Sigmoid colon (tissue), 6 donors: ENCODE measurements at regions not wholly inside any gene's neighbourhood (a gene's known extent, or its start where the extent isn't known, plus 50 kb on each side); places are given as distances from the start of the nearest gene placed in this dataset.

Source experiments
- DNase-seq: peaks from one replicate; pipeline ENCODE4 v3.0.0-alpha.2; 2019
- H3K27ac ChIP-seq, 4 donors: fragments of 200-600 bp; sonication (generic); one replicate each; pipeline ENCODE4 v1.5.1; 2016 to 2019; ENCODE audit warnings: mild to moderate bottlenecking in 1 of 4
- H3K27me3 ChIP-seq, 3 donors: fragments of 200-600 bp; sonication (generic); one replicate each; pipeline ENCODE4 v1.5.1; 2019; ENCODE audit warnings: mild to moderate bottlenecking in 1 of 3
- H3K36me3 ChIP-seq, 4 donors: fragments of 200-600 bp; sonication (generic); one replicate each; pipeline ENCODE4 v1.5.1; 2016 to 2019
- H3K4me1 ChIP-seq, 4 donors: fragments of 200-600 bp; sonication (generic); one replicate each; pipeline ENCODE4 v1.5.1; 2017 to 2019
- H3K4me3 ChIP-seq, 4 donors: fragments of 200-600 bp; sonication (generic); one replicate each; pipeline ENCODE4 v1.5.1; 2017 to 2019; ENCODE audit warnings: mild to moderate bottlenecking in 2 of 4, moderate library complexity in 1 of 4
- H3K9me3 ChIP-seq, 4 donors: fragments of 200-600 bp in 3 of 4; sonication (generic) in 3 of 4; one replicate each; pipeline versions ENCODE4 v1.5.1 to v1.6.1; 2013 to 2019
- EP300 ChIP-seq, 4 donors: sonication (generic); formaldehyde crosslinking; IDR thresholded peaks; one replicate each; pipeline ENCODE4 v1.6.1; 2017; ENCODE audit warnings: antibody characterized with exemption in 4 of 4
- POLR2A ChIP-seq, 2 donors: fragments of 450-650 bp; IDR thresholded peaks; one replicate each; pipeline ENCODE4 v1.6.1; 2016; ENCODE audit warnings: antibody characterized with exemption in 2 of 2, mild to moderate bottlenecking in 2 of 2, moderate library complexity in 2 of 2
- POLR2AphosphoS5 ChIP-seq, 4 donors: sonication (generic); formaldehyde crosslinking; IDR thresholded peaks; one replicate each; pipeline ENCODE4 v1.6.1; 2017; ENCODE audit warnings: antibody characterized with exemption in 4 of 4
- whole genome bisulfite sequencing, 2 donors: extraction: QIAGEN DNeasy Blood & Tissue Kit; methylation state at CpG; one replicate each; pipeline ENCODE4 v1.1.7; 2013; 5-methylcytosine and 5-hydroxymethylcytosine counted together
- intact Hi-C: fragments of 100-400 bp; cut with DNase I; formaldehyde crosslinking; loops from one replicate; pipeline ENCODE4 v1.15.1; 2023
- TF ChIP-seq, protein P1 (sequence below), 4 experiments: fragments of 450-650 bp in 3 of 4; fragments of 200-600 bp in 1 of 4; IDR thresholded peaks; one replicate each; pipeline ENCODE4 v1.5.1; 2016 to 2019; ENCODE audit warnings: antibody characterized with exemption in 4 of 4, mild to moderate bottlenecking in 3 of 4, moderate library complexity in 2 of 4
- donor health status: healthy with polysubstance abuse.
- donor health status: healthy.

DNA sequence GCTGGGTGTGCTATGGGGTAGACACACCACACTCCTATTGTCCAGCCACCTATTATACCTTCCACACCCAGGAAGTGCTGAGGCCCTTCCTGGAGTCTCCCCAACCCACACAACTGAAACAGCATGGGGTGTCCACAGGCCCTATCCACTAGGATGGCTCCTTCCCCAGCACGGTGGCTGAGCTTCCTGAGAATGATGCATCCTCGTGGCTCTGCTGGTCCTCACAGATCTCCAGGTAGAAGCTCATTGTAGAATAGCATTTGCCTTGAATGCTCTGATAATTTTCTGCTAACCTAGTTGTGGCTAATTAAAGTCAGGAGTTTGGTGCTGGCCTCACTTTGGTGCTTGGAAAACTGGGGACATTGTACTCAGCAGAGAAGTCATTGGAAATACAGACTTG, 182.6 kb downstream of the ANKRD30B start:
- no peaks in the 10 kb centered on the region for H3K36me3 ChIP-seq
- no peak for DNase-seq
- 78 to 90% methylated on average over 2 of the region's 2 CpGs for WGBS, 2 donors
- TF ChIP-seq POLR2AphosphoS5 (IDR thresholded peaks at IDR 0.05) (no peak), EP300 (IDR thresholded peaks at IDR 0.05) (no peak), POLR2A (IDR thresholded peaks at IDR 0.05) (no peak)
- TF ChIP-seq, protein P1, sequence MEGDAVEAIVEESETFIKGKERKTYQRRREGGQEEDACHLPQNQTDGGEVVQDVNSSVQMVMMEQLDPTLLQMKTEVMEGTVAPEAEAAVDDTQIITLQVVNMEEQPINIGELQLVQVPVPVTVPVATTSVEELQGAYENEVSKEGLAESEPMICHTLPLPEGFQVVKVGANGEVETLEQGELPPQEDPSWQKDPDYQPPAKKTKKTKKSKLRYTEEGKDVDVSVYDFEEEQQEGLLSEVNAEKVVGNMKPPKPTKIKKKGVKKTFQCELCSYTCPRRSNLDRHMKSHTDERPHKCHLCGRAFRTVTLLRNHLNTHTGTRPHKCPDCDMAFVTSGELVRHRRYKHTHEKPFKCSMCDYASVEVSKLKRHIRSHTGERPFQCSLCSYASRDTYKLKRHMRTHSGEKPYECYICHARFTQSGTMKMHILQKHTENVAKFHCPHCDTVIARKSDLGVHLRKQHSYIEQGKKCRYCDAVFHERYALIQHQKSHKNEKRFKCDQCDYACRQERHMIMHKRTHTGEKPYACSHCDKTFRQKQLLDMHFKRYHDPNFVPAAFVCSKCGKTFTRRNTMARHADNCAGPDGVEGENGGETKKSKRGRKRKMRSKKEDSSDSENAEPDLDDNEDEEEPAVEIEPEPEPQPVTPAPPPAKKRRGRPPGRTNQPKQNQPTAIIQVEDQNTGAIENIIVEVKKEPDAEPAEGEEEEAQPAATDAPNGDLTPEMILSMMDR (IDR thresholded peaks at IDR 0.05), result no peak
- no peaks in the 10 kb centered on the region for H3K9me3 ChIP-seq
- H3K27ac ChIP-seq, result no peak overlapping the region
- no peaks in the 10 kb centered on the region for H3K27me3 ChIP-seq
- H3K4me1 ChIP-seq, result no peaks in the 10 kb centered on the region
- no peak overlapping the region for H3K4me3 ChIP-seq
- intact Hi-C loops, result no loop called here

DNA sequence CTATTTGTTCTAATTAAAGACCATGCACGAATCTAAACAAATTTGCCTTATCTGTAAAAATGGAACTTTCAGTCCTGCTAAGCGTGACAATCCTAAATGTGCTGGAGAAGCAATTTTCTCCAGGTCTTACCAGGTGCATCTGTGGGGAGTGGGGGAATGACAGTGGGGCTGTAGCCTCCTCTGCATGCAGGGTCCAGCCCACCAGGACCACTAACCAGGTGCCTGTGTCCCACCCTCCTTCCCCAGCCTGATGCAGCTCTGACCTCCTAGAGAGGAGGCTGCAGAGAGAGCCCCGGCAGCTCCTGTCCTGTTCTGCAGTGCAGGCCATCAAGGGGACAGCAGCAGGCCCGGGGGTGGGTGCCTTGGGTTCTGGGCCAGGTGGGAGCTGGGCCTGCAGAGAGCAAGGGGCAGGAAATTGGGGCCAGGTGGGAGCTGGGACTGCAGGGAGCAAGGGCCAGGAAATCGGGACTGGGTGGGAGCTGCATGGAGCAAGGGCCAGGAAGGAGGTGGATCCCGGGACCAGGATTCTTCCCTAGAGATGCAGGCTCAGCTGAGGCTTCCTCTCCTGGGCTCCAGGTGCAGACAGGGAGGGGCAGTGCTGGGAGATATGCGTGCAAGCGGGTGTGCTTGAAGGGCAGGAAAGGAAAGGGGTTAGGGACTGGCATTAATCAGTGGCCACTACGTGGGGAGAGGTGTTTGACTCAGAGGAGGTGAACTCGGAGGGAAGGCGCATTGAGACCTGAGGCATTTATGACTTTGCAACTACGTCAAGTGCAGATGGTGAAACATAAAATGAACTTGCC, 185.3 kb downstream of the ANKRD30B start:
- H3K27ac ChIP-seq, result no peak overlapping the region
- 32 to 71% methylated on average over 12 of the region's 12 CpGs for WGBS, 2 donors
- TF ChIP-seq, protein P1 (IDR thresholded peaks at IDR 0.05), result no peak
- TF ChIP-seq POLR2A (IDR thresholded peaks at IDR 0.05), result no peak
- no peak for TF ChIP-seq EP300 (IDR thresholded peaks at IDR 0.05)
- TF ChIP-seq POLR2AphosphoS5 (IDR thresholded peaks at IDR 0.05), result no peak
- no peaks in the 10 kb centered on the region for H3K9me3 ChIP-seq
- no peaks in the 10 kb centered on the region for H3K27me3 ChIP-seq
- no peaks in the 10 kb centered on the region for H3K36me3 ChIP-seq
- intact Hi-C loops, result no loop called here
- no peak for DNase-seq
- no peaks in the 10 kb centered on the region for H3K4me1 ChIP-seq
- H3K4me3 ChIP-seq, result no peak overlapping the region

DNA sequence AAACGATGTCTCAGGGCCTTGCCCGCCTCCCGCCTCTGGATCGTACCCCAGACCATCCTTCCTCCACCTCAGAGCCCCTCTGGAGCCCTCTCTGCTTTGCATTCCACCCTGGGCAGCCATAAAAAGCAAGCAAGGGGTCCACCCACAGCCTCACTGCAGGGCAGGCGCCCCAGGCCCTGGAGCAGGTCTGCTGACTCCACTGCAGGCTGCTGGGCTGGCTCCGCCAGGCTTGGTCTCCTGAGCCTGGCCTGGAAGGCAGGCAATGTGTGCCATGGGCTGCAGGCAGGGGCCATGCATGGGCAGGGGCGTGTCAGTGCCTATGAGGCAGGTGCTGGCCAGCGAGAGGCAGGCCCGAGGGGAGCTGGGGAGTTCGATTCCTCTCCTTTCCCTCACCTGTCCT, 186.0 kb downstream of the ANKRD30B start:
- H3K36me3 ChIP-seq, result no peaks in the 10 kb centered on the region
- TF ChIP-seq POLR2A (IDR thresholded peaks at IDR 0.05) (no peak), EP300 (IDR thresholded peaks at IDR 0.05) (no peak), POLR2AphosphoS5 (IDR thresholded peaks at IDR 0.05) (no peak)
- H3K4me1 ChIP-seq, result no peaks in the 10 kb centered on the region
- no peaks in the 10 kb centered on the region for H3K27me3 ChIP-seq
- intact Hi-C loops, result no loop called here
- no peak overlapping the region for H3K4me3 ChIP-seq
- H3K27ac ChIP-seq, result no peak overlapping the region
- no peak for DNase-seq
- 50 to 78% methylated on average over 10 of the region's 10 CpGs for WGBS, 2 donors
- H3K9me3 ChIP-seq, result no peaks in the 10 kb centered on the region

DNA sequence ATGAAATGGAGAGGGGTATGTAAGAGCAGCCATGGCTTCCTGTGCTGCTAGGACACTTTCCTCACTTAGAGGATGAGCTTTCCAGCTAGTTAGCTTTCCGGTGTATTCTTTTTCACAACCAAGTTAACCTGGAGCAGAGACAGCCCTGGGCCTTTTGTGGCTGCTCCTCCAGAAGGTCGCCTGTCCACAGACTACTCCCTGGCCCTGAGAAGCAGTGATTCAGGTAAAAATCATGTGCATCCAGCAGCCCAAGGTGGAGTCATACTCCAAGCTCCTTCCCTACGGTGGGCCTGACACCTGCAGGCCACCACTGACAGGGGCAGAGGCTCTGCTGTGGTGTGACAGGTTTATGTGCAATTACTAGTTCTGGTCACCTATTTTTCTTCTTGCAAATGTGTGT, 187.2 kb downstream of the ANKRD30B start:
- Histone ChIP-seq H3K9me3 (no peaks in the 10 kb centered on the region), H3K27ac (no peak overlapping the region), H3K4me1 (no peaks in the 10 kb centered on the region), H3K27me3 (no peaks in the 10 kb centered on the region), H3K4me3 (no peak overlapping the region), H3K36me3 (no peaks in the 10 kb centered on the region)
- TF ChIP-seq POLR2A (IDR thresholded peaks at IDR 0.05) (no peak), EP300 (IDR thresholded peaks at IDR 0.05) (no peak), POLR2AphosphoS5 (IDR thresholded peaks at IDR 0.05) (no peak)
- TF ChIP-seq, protein P1 (IDR thresholded peaks at IDR 0.05), result no peak
- WGBS, 2 donors, result 57 to 75% methylated on average over 3 of the region's 3 CpGs
- intact Hi-C loops, result no loop called here
- DNase-seq, result no peak

DNA sequence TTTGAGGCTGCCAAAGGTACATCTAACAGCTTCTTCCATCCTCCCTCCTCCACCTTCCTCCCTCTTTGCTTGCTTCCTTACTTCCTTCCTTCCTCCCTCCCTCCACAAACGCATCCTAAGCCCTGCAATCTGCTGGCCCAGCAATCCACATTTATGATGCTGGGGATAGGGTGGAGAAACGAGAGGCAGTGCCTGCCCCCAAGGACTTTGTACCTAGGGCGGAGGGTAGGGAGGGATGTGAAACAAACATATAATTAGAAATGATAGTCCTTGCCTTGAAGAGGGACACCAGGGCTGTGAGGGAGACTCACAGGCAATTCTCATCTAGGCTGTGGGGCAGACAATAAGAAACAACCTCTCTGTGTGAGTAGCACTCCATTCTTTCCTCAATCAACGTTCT, 188.3 kb downstream of the ANKRD30B start:
- no peak for DNase-seq
- Histone ChIP-seq H3K27ac (no peak overlapping the region), H3K27me3 (no peaks in the 10 kb centered on the region), H3K9me3 (no peaks in the 10 kb centered on the region), H3K4me3 (no peak overlapping the region), H3K4me1 (no peaks in the 10 kb centered on the region), H3K36me3 (no peaks in the 10 kb centered on the region)
- intact Hi-C loops, result no loop called here
- WGBS, 2 donors, result 10 to 50% methylated on average over 4 of the region's 4 CpGs
- TF ChIP-seq POLR2AphosphoS5 (IDR thresholded peaks at IDR 0.05), result no peak
- no peak for TF ChIP-seq POLR2A (IDR thresholded peaks at IDR 0.05)
- TF ChIP-seq, protein P1 (IDR thresholded peaks at IDR 0.05), result no peak
- no peak for TF ChIP-seq EP300 (IDR thresholded peaks at IDR 0.05)
